GM23338 (cell line): ENCODE measurements at regions not wholly inside any gene's neighbourhood (a gene's known extent, or its start where the extent isn't known, plus 50 kb on each side); places are given as distances from the start of the nearest gene placed in this dataset.

Experiments used
- ATAC-seq: fragments of 200-7000 bp; cut with Tn5 transposase; 3 replicates; pipeline ENCODE4 v1.9.1; 2020
- DNase-seq: peaks from one replicate; pipeline ENCODE4 v3.0.0-alpha.2; 2015; ENCODE audit warnings: low spot score
- H2AFZ ChIP-seq: fragments of 200-600 bp; sonication (generic); 2 replicates; pipeline ENCODE4 v1.8.0; 2016; ENCODE audit warnings: antibody characterized with exemption, mild to moderate bottlenecking, moderate library complexity
- H3F3A ChIP-seq: fragments of 200-600 bp; sonication (generic); replicated peaks from 2 replicates; pipeline ENCODE4 v1.8.0; 2017; ENCODE audit warnings: antibody characterized with exemption, mixed run types, low read depth
- H3K27ac ChIP-seq: fragments of 200-600 bp; sonication (generic); 2 replicates; pipeline ENCODE4 v1.6.1; 2016; ENCODE audit warnings: low read depth
- H3K27me3 ChIP-seq: fragments of 200-600 bp; sonication (generic); 2 replicates; pipeline ENCODE4 v1.8.0; 2016; ENCODE audit warnings: mild to moderate bottlenecking, mixed run types, moderate library complexity; ENCODE audit not compliant: insufficient read depth
- H3K36me3 ChIP-seq: fragments of 200-600 bp; sonication (generic); 2 replicates; pipeline ENCODE4 v1.8.0; 2016; ENCODE audit warnings: mild to moderate bottlenecking; ENCODE audit not compliant: insufficient read depth
- H3K4me1 ChIP-seq: fragments of 200-600 bp; sonication (generic); 2 replicates; pipeline ENCODE4 v1.8.0; 2016; ENCODE audit warnings: mild to moderate bottlenecking, moderate library complexity; ENCODE audit not compliant: insufficient read depth
- H3K4me2 ChIP-seq: fragments of 200-600 bp; sonication (generic); 2 replicates; pipeline ENCODE4 v1.7.1; 2017; ENCODE audit warnings: mixed run types
- H3K4me3 ChIP-seq: fragments of 200-600 bp; sonication (generic); 2 replicates; pipeline ENCODE4 v1.6.1; 2016; ENCODE audit warnings: mixed run types
- H3K79me2 ChIP-seq: fragments of 200-600 bp; sonication (generic); replicated peaks from 2 replicates; pipeline ENCODE4 v1.8.0; 2017; ENCODE audit warnings: mild to moderate bottlenecking; ENCODE audit not compliant: insufficient read depth
- H3K9me2 ChIP-seq: fragments of 200-600 bp; sonication (generic); 2 replicates; pipeline ENCODE4 v1.8.0; 2017; ENCODE audit not compliant: insufficient read depth
- H4K20me1 ChIP-seq: fragments of 200-600 bp; sonication (generic); replicated peaks from 2 replicates; pipeline ENCODE4 v1.8.0; 2017; ENCODE audit warnings: mild to moderate bottlenecking; ENCODE audit not compliant: insufficient read depth
- H3K27ac Mint-ChIP-seq: 2 replicates; pipeline ENCODE4 v1.8.0; 2020; ENCODE audit warnings: inconsistent platforms, mild to moderate bottlenecking, moderate library complexity, mixed read lengths
- H3K27me3 Mint-ChIP-seq: 3 replicates; pipeline ENCODE4 v1.8.0; 2022; ENCODE audit warnings: low read depth, mild to moderate bottlenecking, moderate library complexity, mixed read lengths, inconsistent platforms; ENCODE audit not compliant: insufficient read depth, poor library complexity
- H3K36me3 Mint-ChIP-seq: 3 replicates; pipeline ENCODE4 v1.8.0; 2021; ENCODE audit warnings: low read depth, mild to moderate bottlenecking, inconsistent platforms, moderate library complexity, mixed read lengths
- H3K4me1 Mint-ChIP-seq: 3 replicates; pipeline ENCODE4 v1.8.0; 2020; ENCODE audit warnings: mild to moderate bottlenecking, inconsistent platforms, mixed read lengths
- H3K4me3 Mint-ChIP-seq: 3 replicates; pipeline ENCODE4 v1.8.0; 2021; ENCODE audit warnings: moderate library complexity, mild to moderate bottlenecking, inconsistent platforms, mixed read lengths
- H3K9me3 Mint-ChIP-seq: 3 replicates; pipeline ENCODE4 v1.8.0; 2020; ENCODE audit warnings: moderate library complexity, mild to moderate bottlenecking, inconsistent platforms, mixed read lengths
- CREB1 ChIP-seq: fragments of 250-450 bp; sonication (Bioruptor Pico); IDR thresholded peaks from 2 replicates; pipeline ENCODE4 v1.5.0; 2020; ENCODE audit warnings: low read depth, mild to moderate bottlenecking, moderate library complexity
- EZH2 ChIP-seq: fragments of 200-600 bp; sonication (generic); IDR thresholded peaks from one replicate; pipeline ENCODE4 v1.8.0; 2017; ENCODE audit warnings: antibody characterized with exemption, mild to moderate bottlenecking, low read depth; ENCODE audit not compliant: unreplicated experiment
- EZH2phosphoT487 ChIP-seq: fragments of 200-600 bp; sonication (generic); IDR thresholded peaks from one replicate; pipeline ENCODE4 v1.8.1; 2018; ENCODE audit warnings: antibody characterized with exemption; ENCODE audit not compliant: unreplicated experiment
- NANOG ChIP-seq: IDR thresholded peaks from 2 replicates; pipeline ENCODE4 v1.6.1; 2016; ENCODE audit warnings: antibody characterized with exemption, borderline replicate concordance
- POLR2AphosphoS5 ChIP-seq: IDR thresholded peaks from 2 replicates; pipeline ENCODE4 v1.6.1; 2016; ENCODE audit warnings: antibody characterized with exemption, low read depth
- REST ChIP-seq: IDR thresholded peaks from one replicate; pipeline ENCODE4 v1.6.1; 2018; ENCODE audit warnings: antibody characterized with exemption; ENCODE audit not compliant: unreplicated experiment
- STAT1 ChIP-seq: IDR thresholded peaks from one replicate; pipeline ENCODE4 v1.6.1; 2016; ENCODE audit warnings: antibody characterized with exemption; ENCODE audit not compliant: unreplicated experiment
- ZNF114 ChIP-seq: fragments of 250-450 bp; sonication (Bioruptor Pico); IDR thresholded peaks from 2 replicates; pipeline ENCODE4 v1.5.0; 2020; ENCODE audit warnings: mild to moderate bottlenecking, moderate library complexity
- ZNF331 ChIP-seq: fragments of 250-450 bp; sonication (Bioruptor Pico); IDR thresholded peaks from 2 replicates; pipeline ENCODE4 v1.5.0; 2020; ENCODE audit warnings: low read depth, mild to moderate bottlenecking, moderate library complexity
- ZNF462 ChIP-seq: fragments of 250-450 bp; sonication (Bioruptor Pico); IDR thresholded peaks from 2 replicates; pipeline ENCODE4 v1.5.0; 2020; ENCODE audit warnings: mild to moderate bottlenecking, moderate library complexity
- TF ChIP-seq, protein P1 (sequence below), 2 experiments: fragments of 200-600 bp in 1 of 2; sonication (generic) in 1 of 2; conservative IDR thresholded peaks; 2 replicates each; pipeline versions ENCODE4 v1.5.1 to v1.6.1; 2016 to 2017; ENCODE audit warnings: antibody characterized with exemption in 2 of 2, low read depth in 2 of 2, mild to moderate bottlenecking in 2 of 2, moderate library complexity in 1 of 2
- TF ChIP-seq, protein P2 (sequence below): IDR thresholded peaks from 2 replicates; pipeline ENCODE4 v1.6.1; 2016; ENCODE audit warnings: antibody characterized with exemption

DNA sequence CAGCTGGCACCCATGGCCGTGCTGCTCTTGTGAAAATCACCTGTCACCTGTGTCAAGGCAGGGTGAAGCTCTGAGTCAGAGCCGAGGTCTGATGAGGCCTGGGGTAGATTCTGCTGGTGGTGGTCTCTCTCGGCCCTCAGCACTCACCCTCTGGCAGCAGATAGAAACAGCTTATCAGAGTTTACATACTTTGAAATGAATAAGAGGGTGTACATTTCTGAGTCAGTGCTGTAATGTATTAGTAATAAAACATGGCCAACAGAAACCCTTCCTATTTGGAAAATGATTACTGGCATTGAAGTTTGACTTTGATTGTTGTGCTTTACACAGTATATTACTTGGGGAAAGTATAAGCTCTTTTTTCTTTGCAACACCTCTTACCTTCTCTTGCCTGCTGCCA is 228.8 kb downstream of the SNX10 start (continued):
- TF ChIP-seq ZNF462 (no peak), REST (no peak), STAT1 (no peak), CREB1 (CRISPR knock-in tag) (no peak), ZNF331 (no peak), NANOG (no peak), POLR2AphosphoS5 (no peak)

- no peaks in the 10 kb centered on the region for H3K9me3 Mint-ChIP-seq
- peaks cover 2% of the 10 kb centered on the region for H3K27me3 Mint-ChIP-seq
- no peak for TF ChIP-seq POLR2AphosphoS5
- TF ChIP-seq EZH2 = no peak
- TF ChIP-seq ZNF331 = no peak
- TF ChIP-seq, protein P1, sequence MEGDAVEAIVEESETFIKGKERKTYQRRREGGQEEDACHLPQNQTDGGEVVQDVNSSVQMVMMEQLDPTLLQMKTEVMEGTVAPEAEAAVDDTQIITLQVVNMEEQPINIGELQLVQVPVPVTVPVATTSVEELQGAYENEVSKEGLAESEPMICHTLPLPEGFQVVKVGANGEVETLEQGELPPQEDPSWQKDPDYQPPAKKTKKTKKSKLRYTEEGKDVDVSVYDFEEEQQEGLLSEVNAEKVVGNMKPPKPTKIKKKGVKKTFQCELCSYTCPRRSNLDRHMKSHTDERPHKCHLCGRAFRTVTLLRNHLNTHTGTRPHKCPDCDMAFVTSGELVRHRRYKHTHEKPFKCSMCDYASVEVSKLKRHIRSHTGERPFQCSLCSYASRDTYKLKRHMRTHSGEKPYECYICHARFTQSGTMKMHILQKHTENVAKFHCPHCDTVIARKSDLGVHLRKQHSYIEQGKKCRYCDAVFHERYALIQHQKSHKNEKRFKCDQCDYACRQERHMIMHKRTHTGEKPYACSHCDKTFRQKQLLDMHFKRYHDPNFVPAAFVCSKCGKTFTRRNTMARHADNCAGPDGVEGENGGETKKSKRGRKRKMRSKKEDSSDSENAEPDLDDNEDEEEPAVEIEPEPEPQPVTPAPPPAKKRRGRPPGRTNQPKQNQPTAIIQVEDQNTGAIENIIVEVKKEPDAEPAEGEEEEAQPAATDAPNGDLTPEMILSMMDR (conservative IDR thresholded peaks at IDR 0.05; ENCODE audit: low read depth in 2 of 2) = no peak
- TF ChIP-seq, protein P2, sequence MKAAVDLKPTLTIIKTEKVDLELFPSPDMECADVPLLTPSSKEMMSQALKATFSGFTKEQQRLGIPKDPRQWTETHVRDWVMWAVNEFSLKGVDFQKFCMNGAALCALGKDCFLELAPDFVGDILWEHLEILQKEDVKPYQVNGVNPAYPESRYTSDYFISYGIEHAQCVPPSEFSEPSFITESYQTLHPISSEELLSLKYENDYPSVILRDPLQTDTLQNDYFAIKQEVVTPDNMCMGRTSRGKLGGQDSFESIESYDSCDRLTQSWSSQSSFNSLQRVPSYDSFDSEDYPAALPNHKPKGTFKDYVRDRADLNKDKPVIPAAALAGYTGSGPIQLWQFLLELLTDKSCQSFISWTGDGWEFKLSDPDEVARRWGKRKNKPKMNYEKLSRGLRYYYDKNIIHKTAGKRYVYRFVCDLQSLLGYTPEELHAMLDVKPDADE = no peak
- TF ChIP-seq EZH2phosphoT487 = no peak
- no peak for TF ChIP-seq ZNF114
- TF ChIP-seq STAT1 = no peak
These were observed 231.0 kb downstream of the SNX10 start for GRCh38 chr7:26522633-26523032.

More at GRCh38 chr7:26522633-26523032, 231.0 kb downstream of the SNX10 start:
- no peaks in the 10 kb centered on the region for H3K4me1 Mint-ChIP-seq
- no peak overlapping the region for H3K4me3 ChIP-seq
- no peaks in the 10 kb centered on the region for H3K27me3 ChIP-seq
- no peak overlapping the region for H3K4me2 ChIP-seq
- H3K4me1 ChIP-seq = no peaks in the 10 kb centered on the region
- no peaks in the 10 kb centered on the region for H4K20me1 ChIP-seq
- no peaks in the 10 kb centered on the region for H3F3A ChIP-seq
- H3K36me3 ChIP-seq = no peaks in the 10 kb centered on the region
- H3K27ac Mint-ChIP-seq = no peak overlapping the region
- no peaks in the 10 kb centered on the region for H3K9me2 ChIP-seq
- no peak overlapping the region for H3K27ac ChIP-seq
- no peak for DNase-seq
- no peak for ATAC-seq
- H3K36me3 Mint-ChIP-seq = no peaks in the 10 kb centered on the region
- H3K4me3 Mint-ChIP-seq = no peak overlapping the region
- H2AFZ ChIP-seq = no peak overlapping the region
- no peaks in the 10 kb centered on the region for H3K79me2 ChIP-seq
